Osteocyte (in vitro differentiated cells): ENCODE measurements at regions not wholly inside any gene's neighbourhood (a gene's known extent, or its start where the extent isn't known, plus 50 kb on each side); places are given as distances from the start of the nearest gene placed in this dataset.

Experiments used
- DNase-seq: peaks from one replicate; pipeline ENCODE4 v3.0.0; 2021; ENCODE audit warnings: mixed read lengths; ENCODE audit not compliant: unreplicated experiment; ENCODE audit errors: extremely low spot score
- H3K27ac Mint-ChIP-seq: one replicate; pipeline ENCODE4 v1.8.0; 2021; ENCODE audit warnings: mild to moderate bottlenecking, mixed read lengths; ENCODE audit not compliant: unreplicated experiment
- H3K27me3 Mint-ChIP-seq: one replicate; pipeline ENCODE4 v1.8.0; 2021; ENCODE audit warnings: mixed read lengths; ENCODE audit not compliant: unreplicated experiment
- H3K36me3 Mint-ChIP-seq: one replicate; pipeline ENCODE4 v1.8.0; 2021; ENCODE audit warnings: mixed read lengths; ENCODE audit not compliant: unreplicated experiment
- H3K4me1 Mint-ChIP-seq: one replicate; pipeline ENCODE4 v1.8.0; 2021; ENCODE audit warnings: mixed read lengths; ENCODE audit not compliant: unreplicated experiment
- H3K4me3 Mint-ChIP-seq: one replicate; pipeline ENCODE4 v1.8.0; 2021; ENCODE audit warnings: mild to moderate bottlenecking, moderate library complexity, mixed read lengths; ENCODE audit not compliant: unreplicated experiment
- H3K9me3 Mint-ChIP-seq: one replicate; pipeline ENCODE4 v1.8.0; 2021; ENCODE audit warnings: mixed read lengths; ENCODE audit not compliant: unreplicated experiment
- TF ChIP-seq, protein P1 (sequence below): fragments of 200-600 bp; sonication (generic); IDR thresholded peaks from 2 replicates; pipeline ENCODE4 v1.5.0; 2021; ENCODE audit warnings: antibody characterized with exemption, mild to moderate bottlenecking, moderate library complexity

DNA sequence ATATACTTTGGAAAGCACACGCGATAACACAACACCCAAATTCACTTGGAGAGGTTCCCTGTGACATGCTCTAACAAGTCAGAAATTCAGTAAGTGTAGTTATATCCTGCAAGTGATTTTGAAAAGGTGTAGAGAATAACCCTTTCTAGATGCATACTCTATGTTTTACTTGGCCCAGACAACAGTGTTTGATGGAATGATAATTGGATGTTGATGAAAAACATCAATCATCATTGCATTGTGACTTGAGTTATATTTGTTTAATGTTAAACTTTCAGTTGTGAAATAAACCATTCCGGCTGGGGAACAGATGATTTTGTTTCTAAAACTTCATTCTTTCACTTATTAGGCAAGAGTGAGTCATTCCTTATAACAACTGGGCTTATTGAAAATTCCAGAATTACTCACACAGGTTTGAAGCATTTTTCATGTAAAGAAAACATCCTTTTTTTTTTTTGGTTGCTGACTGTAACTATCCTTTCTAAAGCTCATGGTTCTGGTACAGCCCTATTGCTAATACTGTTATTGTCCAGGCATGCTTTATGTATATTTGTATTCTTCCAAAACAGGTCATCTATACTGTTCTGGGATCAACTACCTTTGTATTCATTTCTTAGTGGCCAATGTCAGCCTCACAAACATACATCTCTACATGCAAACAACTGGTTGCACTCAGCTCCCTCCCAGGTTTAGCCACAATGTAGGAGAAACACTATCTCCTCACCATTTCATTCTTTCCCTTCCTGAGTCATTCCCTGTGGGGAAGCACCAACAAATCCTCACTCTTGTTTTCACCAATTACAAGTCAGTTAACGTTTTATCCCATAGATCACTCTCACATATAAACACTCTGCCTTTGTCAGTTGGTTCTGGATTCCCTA, 121.2 kb upstream of the LRIG3 start:
- Mint-ChIP-seq H3K9me3 (no peaks in the 10 kb centered on the region), H3K4me1 (peaks cover 60% of the 10 kb centered on the region), H3K36me3 (no peaks in the 10 kb centered on the region), H3K4me3 (peak overlapping the region; percentile 36), H3K27me3 (no peaks in the 10 kb centered on the region), H3K27ac (peak overlapping the region; percentile 89)
- TF ChIP-seq, protein P1, sequence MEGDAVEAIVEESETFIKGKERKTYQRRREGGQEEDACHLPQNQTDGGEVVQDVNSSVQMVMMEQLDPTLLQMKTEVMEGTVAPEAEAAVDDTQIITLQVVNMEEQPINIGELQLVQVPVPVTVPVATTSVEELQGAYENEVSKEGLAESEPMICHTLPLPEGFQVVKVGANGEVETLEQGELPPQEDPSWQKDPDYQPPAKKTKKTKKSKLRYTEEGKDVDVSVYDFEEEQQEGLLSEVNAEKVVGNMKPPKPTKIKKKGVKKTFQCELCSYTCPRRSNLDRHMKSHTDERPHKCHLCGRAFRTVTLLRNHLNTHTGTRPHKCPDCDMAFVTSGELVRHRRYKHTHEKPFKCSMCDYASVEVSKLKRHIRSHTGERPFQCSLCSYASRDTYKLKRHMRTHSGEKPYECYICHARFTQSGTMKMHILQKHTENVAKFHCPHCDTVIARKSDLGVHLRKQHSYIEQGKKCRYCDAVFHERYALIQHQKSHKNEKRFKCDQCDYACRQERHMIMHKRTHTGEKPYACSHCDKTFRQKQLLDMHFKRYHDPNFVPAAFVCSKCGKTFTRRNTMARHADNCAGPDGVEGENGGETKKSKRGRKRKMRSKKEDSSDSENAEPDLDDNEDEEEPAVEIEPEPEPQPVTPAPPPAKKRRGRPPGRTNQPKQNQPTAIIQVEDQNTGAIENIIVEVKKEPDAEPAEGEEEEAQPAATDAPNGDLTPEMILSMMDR = no peak
- DNase-seq = no peak

GRCh38 chr12:59040656-59041055, 120.4 kb upstream of the LRIG3 start:
- peak overlapping the region; percentile 89 for H3K27ac Mint-ChIP-seq
- TF ChIP-seq, protein P1 = no peak
- H3K36me3 Mint-ChIP-seq = no peaks in the 10 kb centered on the region
- no peaks in the 10 kb centered on the region for H3K27me3 Mint-ChIP-seq
- H3K4me3 Mint-ChIP-seq = peak overlapping the region; percentile 10
- H3K4me1 Mint-ChIP-seq = peaks cover 66% of the 10 kb centered on the region
- H3K9me3 Mint-ChIP-seq = peaks cover 6% of the 10 kb centered on the region
- DNase-seq = no peak

GRCh38 chr12:59040043-59040442, 119.7 kb upstream of the LRIG3 start:
- H3K4me3 Mint-ChIP-seq = no peak overlapping the region
- no peak for DNase-seq
- H3K9me3 Mint-ChIP-seq = peaks cover 6% of the 10 kb centered on the region
- no peaks in the 10 kb centered on the region for H3K36me3 Mint-ChIP-seq
- H3K27ac Mint-ChIP-seq = peak overlapping the region; percentile 89
- no peaks in the 10 kb centered on the region for H3K27me3 Mint-ChIP-seq
- H3K4me1 Mint-ChIP-seq = peaks cover 65% of the 10 kb centered on the region
- TF ChIP-seq, protein P1 = no peak

- Mint-ChIP-seq H3K27ac (no peak overlapping the region), H3K27me3 (no peaks in the 10 kb centered on the region), H3K36me3 (no peaks in the 10 kb centered on the region), H3K4me3 (no peak overlapping the region), H3K4me1 (peaks cover 65% of the 10 kb centered on the region), H3K9me3 (peaks cover 11% of the 10 kb centered on the region)
- TF ChIP-seq, protein P1 = no peak
- DNase-seq = no peak
Measured at GRCh38 chr12:59039005-59039404, 118.7 kb upstream of the LRIG3 start.

- Mint-ChIP-seq H3K27me3 (no peaks in the 10 kb centered on the region), H3K27ac (peak overlapping the region; percentile 2), H3K36me3 (no peaks in the 10 kb centered on the region), H3K4me3 (no peak overlapping the region), H3K4me1 (peaks cover 66% of the 10 kb centered on the region), H3K9me3 (peaks cover 11% of the 10 kb centered on the region)
- no peak for DNase-seq
- TF ChIP-seq, protein P1 = no peak
Measured at GRCh38 chr12:59036973-59037762, 116.9 kb upstream of the LRIG3 start.
